ENCODE measurements at regions not wholly inside any gene's neighbourhood (a gene's known extent, or its start where the extent isn't known, plus 50 kb on each side); places are given as distances from the start of the nearest gene placed in this dataset.
A peak's percentile ranks its signal among the peaks of the same experiment; 100 is the strongest.

DNA sequence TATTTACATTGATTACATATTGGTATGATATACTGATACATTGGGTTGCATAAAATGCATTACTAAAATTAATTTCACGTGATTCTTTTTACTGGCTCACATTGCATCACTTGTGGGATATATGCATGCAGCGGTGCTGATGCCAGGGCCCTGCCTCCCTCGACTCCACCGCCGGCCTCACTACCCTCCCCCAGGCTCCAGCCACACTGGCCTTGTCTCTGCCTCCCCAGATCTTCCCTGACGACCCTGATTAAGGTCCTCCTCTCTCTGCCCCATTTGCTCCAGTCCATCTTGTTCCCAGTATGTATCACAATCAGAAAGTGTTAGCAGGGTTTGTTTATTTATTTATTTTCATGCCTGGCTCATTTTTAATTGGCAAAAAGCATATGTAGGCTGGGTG is 306.8 kb downstream of the FOXL1 start:
- no peak overlapping the region for H2AFZ ChIP-seq (ENCODE audit: low read length)
- H3K27me3 ChIP-seq (ENCODE audit: control insufficient read depth in 3 of 3, insufficient read depth in 3 of 3, low read depth in 1 of 3, low read length in 3 of 3): peaks cover 0 to 7% (median 0%) of the 10 kb centered on the region in 3 experiments
- no peak overlapping the region for H3K23ac ChIP-seq (ENCODE audit: low read depth, low read length, poor library complexity)
- peaks cover 0 to 8% of the 10 kb centered on the region in 2 donors for H3K4me1 ChIP-seq (ENCODE audit: control insufficient read depth in 2 of 2, insufficient read depth in 1 of 2, low read depth in 1 of 2, low read length in 2 of 2)
- no peak overlapping the region for H2AK5ac ChIP-seq (ENCODE audit: low read depth, low read length)
- H3K9ac ChIP-seq (ENCODE audit: low read depth, low read length, poor library complexity): no peak overlapping the region
- no peaks in the 10 kb centered on the region for H3K36me3 ChIP-seq (replicated peaks in 1 of 2; ENCODE audit: control insufficient read depth in 2 of 2, insufficient read depth in 2 of 2, low read length in 2 of 2)
- H2BK15ac ChIP-seq (ENCODE audit: low read length): no peak overlapping the region
- H3K4me2 ChIP-seq (ENCODE audit: insufficient read depth, low read length, poor library complexity, severe bottlenecking): no peak overlapping the region
- H2BK5ac ChIP-seq (ENCODE audit: low read length): no peak overlapping the region
- no peak overlapping the region for H3K14ac ChIP-seq (ENCODE audit: low read length)
- no peak overlapping the region for H2BK120ac ChIP-seq (ENCODE audit: low read depth, low read length)
- peak overlapping the region; percentile 39 for H3K18ac ChIP-seq (ENCODE audit: low read length)
- DNase-seq (ENCODE audit: low spot score): no peak
- no peak overlapping the region for H3K27ac ChIP-seq (replicated peaks; ENCODE audit: low read length)
- H3K4ac ChIP-seq (ENCODE audit: low read length): no peak overlapping the region
- H3K4me3 ChIP-seq (ENCODE audit: low read length in 2 of 2): no peak overlapping the region
- H2BK12ac ChIP-seq (ENCODE audit: low read length): no peak overlapping the region
- H3K79me1 ChIP-seq (ENCODE audit: low read depth, low read length): no peaks in the 10 kb centered on the region
- no peak overlapping the region for H4K91ac ChIP-seq (ENCODE audit: low read depth, low read length, poor library complexity)
- no peaks in the 10 kb centered on the region for H3K9me3 ChIP-seq (replicated peaks in 1 of 2; ENCODE audit: control insufficient read depth in 2 of 2, insufficient read depth in 1 of 2, low read depth in 1 of 2, low read length in 2 of 2)
- H4K8ac ChIP-seq (ENCODE audit: low read depth, low read length): no peak overlapping the region
- WGBS, 2 donors (ENCODE audit: extremely low coverage in 2 of 2, insufficient read length in 2 of 2, insufficient replicate concordance in 1 of 2): no CpG with 5 or more reads among the region's 6 CpGs

DNA sequence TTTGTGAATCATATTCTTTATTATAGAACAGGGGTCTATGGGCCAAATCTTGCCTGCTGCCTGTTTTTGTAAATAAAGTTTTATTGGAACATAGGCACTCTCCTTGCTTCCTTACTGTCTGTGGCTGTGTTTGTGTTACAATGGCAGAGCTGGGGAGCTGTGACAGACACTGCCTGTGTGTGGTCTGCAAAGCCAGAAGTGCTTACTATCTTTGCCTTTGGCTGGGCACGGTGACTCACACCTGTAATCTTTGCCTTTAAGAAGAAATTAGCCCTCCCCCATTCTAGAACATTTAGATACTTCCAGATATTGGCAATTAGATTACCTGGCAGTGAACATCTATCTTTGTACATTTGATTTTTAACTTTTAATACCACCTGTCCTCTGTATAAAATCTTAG is 308.3 kb downstream of the FOXL1 start:
- Histone ChIP-seq H3K79me1 (ENCODE audit: low read depth, low read length) (no peaks in the 10 kb centered on the region), H3K27me3 (ENCODE audit: control insufficient read depth in 3 of 3, insufficient read depth in 3 of 3, low read depth in 1 of 3, low read length in 3 of 3) (peaks cover 0 to 7% (median 0%) of the 10 kb centered on the region in 3 experiments), H4K8ac (ENCODE audit: low read depth, low read length) (no peak overlapping the region), H3K4me1 (ENCODE audit: control insufficient read depth in 2 of 2, insufficient read depth in 1 of 2, low read depth in 1 of 2, low read length in 2 of 2) (peaks cover 0 to 8% of the 10 kb centered on the region in 2 donors), H3K23ac (ENCODE audit: low read depth, low read length, poor library complexity) (no peak overlapping the region), H2BK12ac (ENCODE audit: low read length) (no peak overlapping the region), H2BK120ac (ENCODE audit: low read depth, low read length) (no peak overlapping the region), H3K9ac (ENCODE audit: low read depth, low read length, poor library complexity) (no peak overlapping the region), H3K14ac (ENCODE audit: low read length) (no peak overlapping the region), H3K27ac (replicated peaks; ENCODE audit: low read length) (no peak overlapping the region), H3K18ac (ENCODE audit: low read length) (no peak overlapping the region), H3K36me3 (replicated peaks in 1 of 2; ENCODE audit: control insufficient read depth in 2 of 2, insufficient read depth in 2 of 2, low read length in 2 of 2) (no peaks in the 10 kb centered on the region), H2BK15ac (ENCODE audit: low read length) (no peak overlapping the region), H2BK5ac (ENCODE audit: low read length) (no peak overlapping the region), H3K4me2 (ENCODE audit: insufficient read depth, low read length, poor library complexity, severe bottlenecking) (no peak overlapping the region), H4K91ac (ENCODE audit: low read depth, low read length, poor library complexity) (no peak overlapping the region), H2AFZ (ENCODE audit: low read length) (no peak overlapping the region), H3K4ac (ENCODE audit: low read length) (no peak overlapping the region), H3K9me3 (replicated peaks in 1 of 2; ENCODE audit: control insufficient read depth in 2 of 2, insufficient read depth in 1 of 2, low read depth in 1 of 2, low read length in 2 of 2) (no peaks in the 10 kb centered on the region), H2AK5ac (ENCODE audit: low read depth, low read length) (no peak overlapping the region), H3K4me3 (ENCODE audit: low read length in 2 of 2) (no peak overlapping the region)
- no peak for DNase-seq (ENCODE audit: low spot score)
- no CpG with 5 or more reads among the region's 1 CpG for WGBS, 2 donors (ENCODE audit: extremely low coverage in 2 of 2, insufficient read length in 2 of 2, insufficient replicate concordance in 1 of 2)

DNA sequence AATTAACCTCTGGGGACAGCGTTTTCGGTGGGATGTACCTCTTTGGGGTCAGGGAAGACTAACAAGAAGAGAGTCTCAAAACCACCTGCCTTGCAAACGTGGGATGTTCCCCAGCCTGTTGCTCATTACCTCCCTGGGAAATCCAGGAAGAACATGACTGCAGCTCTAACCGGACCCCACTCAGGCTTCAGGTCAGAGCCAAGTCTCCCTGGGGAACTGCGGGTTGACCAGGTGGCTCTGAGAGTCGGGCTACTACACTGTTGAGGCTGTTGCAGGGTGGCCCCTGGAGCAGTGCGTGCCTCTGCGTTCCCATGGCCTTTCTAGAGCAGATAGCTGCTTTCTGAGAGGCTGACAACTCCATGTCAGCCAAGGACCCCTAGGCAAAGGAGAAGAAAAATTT is 309.1 kb downstream of the FOXL1 start:
- WGBS, 2 donors (ENCODE audit: extremely low coverage in 2 of 2, insufficient read length in 2 of 2, insufficient replicate concordance in 1 of 2): no CpG with 5 or more reads among the region's 8 CpGs
- Histone ChIP-seq H3K36me3 (replicated peaks in 1 of 2; ENCODE audit: control insufficient read depth in 2 of 2, insufficient read depth in 2 of 2, low read length in 2 of 2) (no peaks in the 10 kb centered on the region), H3K23ac (ENCODE audit: low read depth, low read length, poor library complexity) (peak overlapping the region; percentile 39), H4K91ac (ENCODE audit: low read depth, low read length, poor library complexity) (no peak overlapping the region), H2AFZ (ENCODE audit: low read length) (no peak overlapping the region), H2BK5ac (ENCODE audit: low read length) (no peak overlapping the region), H3K27ac (replicated peaks; ENCODE audit: low read length) (no peak overlapping the region), H3K4me1 (ENCODE audit: control insufficient read depth in 2 of 2, insufficient read depth in 1 of 2, low read depth in 1 of 2, low read length in 2 of 2) (peaks cover 0 to 8% of the 10 kb centered on the region in 2 donors), H3K27me3 (ENCODE audit: control insufficient read depth in 3 of 3, insufficient read depth in 3 of 3, low read depth in 1 of 3, low read length in 3 of 3) (peaks cover 0 to 7% (median 0%) of the 10 kb centered on the region in 3 experiments), H3K9ac (ENCODE audit: low read depth, low read length, poor library complexity) (no peak overlapping the region), H3K4ac (ENCODE audit: low read length) (no peak overlapping the region), H3K4me2 (ENCODE audit: insufficient read depth, low read length, poor library complexity, severe bottlenecking) (no peak overlapping the region), H2AK5ac (ENCODE audit: low read depth, low read length) (no peak overlapping the region), H2BK12ac (ENCODE audit: low read length) (no peak overlapping the region), H3K79me1 (ENCODE audit: low read depth, low read length) (no peaks in the 10 kb centered on the region), H2BK15ac (ENCODE audit: low read length) (no peak overlapping the region), H3K14ac (ENCODE audit: low read length) (no peak overlapping the region), H4K8ac (ENCODE audit: low read depth, low read length) (no peak overlapping the region), H2BK120ac (ENCODE audit: low read depth, low read length) (no peak overlapping the region), H3K4me3 (ENCODE audit: low read length in 2 of 2) (peak overlapping the region in 1 of 2 donors; percentile 12), H3K9me3 (replicated peaks in 1 of 2; ENCODE audit: control insufficient read depth in 2 of 2, insufficient read depth in 1 of 2, low read depth in 1 of 2, low read length in 2 of 2) (no peaks in the 10 kb centered on the region), H3K18ac (ENCODE audit: low read length) (no peak overlapping the region)
- no peak for DNase-seq (ENCODE audit: low spot score)

DNA sequence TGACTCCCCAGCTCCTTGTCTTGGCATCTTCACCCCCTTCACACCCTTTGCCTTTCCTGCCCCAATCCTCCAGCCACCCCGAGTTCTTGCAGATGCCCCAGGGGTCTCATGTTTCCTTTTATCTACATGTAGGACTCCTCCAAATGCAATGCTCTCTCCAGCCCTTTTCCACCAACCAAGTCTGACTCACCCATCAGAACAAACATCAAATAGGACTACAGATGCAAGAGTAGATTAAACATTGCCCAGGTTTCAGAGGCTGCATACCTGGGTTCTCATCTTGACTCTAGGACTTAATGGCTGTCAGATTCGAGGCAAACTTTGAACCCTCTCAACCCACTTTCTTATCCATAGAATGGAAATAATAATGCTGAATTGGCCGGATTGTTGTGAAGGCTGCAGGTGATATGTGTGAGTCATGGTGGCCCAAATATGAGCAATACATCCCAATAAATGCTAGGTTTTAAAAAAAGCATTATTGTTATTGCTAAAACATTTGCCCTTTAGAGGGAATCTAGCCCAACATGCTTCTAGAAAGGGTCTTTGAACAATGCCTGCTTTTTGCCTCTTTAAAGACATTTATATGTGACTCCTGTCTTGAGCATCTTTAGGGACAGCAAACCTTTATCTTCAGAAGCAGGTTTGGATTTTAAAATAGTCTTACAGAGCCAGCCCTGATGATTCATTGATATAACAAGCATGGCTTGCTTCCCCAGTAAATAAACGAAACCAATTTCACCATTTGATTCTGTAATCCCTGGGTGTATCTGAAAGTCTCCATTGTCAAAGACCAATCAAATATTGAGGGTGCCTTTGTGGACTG is 310.1 kb downstream of the FOXL1 start:
- WGBS, 2 donors (ENCODE audit: extremely low coverage in 2 of 2, insufficient read length in 2 of 2, insufficient replicate concordance in 1 of 2): no CpG with 5 or more reads among the region's 4 CpGs
- peaks cover 0 to 8% of the 10 kb centered on the region in 2 donors for H3K4me1 ChIP-seq (ENCODE audit: control insufficient read depth in 2 of 2, insufficient read depth in 1 of 2, low read depth in 1 of 2, low read length in 2 of 2)
- H3K36me3 ChIP-seq (replicated peaks in 1 of 2; ENCODE audit: control insufficient read depth in 2 of 2, insufficient read depth in 2 of 2, low read length in 2 of 2): no peaks in the 10 kb centered on the region

More for the DNA sequence above, 310.1 kb downstream of the FOXL1 start:
- no peak overlapping the region for H2AFZ ChIP-seq (ENCODE audit: low read length)
- H3K9ac ChIP-seq (ENCODE audit: low read depth, low read length, poor library complexity): no peak overlapping the region
- no peak overlapping the region for H2AK5ac ChIP-seq (ENCODE audit: low read depth, low read length)
- H4K8ac ChIP-seq (ENCODE audit: low read depth, low read length): no peak overlapping the region
- DNase-seq (ENCODE audit: low spot score): no peak
- H3K4me3 ChIP-seq (ENCODE audit: low read length in 2 of 2): no peak overlapping the region
- no peak overlapping the region for H2BK120ac ChIP-seq (ENCODE audit: low read depth, low read length)
- peaks cover 0 to 7% (median 0%) of the 10 kb centered on the region in 3 experiments for H3K27me3 ChIP-seq (ENCODE audit: control insufficient read depth in 3 of 3, insufficient read depth in 3 of 3, low read depth in 1 of 3, low read length in 3 of 3)
- H3K23ac ChIP-seq (ENCODE audit: low read depth, low read length, poor library complexity): no peak overlapping the region
- no peak overlapping the region for H2BK5ac ChIP-seq (ENCODE audit: low read length)
- H2BK12ac ChIP-seq (ENCODE audit: low read length): no peak overlapping the region
- H4K91ac ChIP-seq (ENCODE audit: low read depth, low read length, poor library complexity): no peak overlapping the region
- H3K4me2 ChIP-seq (ENCODE audit: insufficient read depth, low read length, poor library complexity, severe bottlenecking): no peak overlapping the region
- H3K27ac ChIP-seq (replicated peaks; ENCODE audit: low read length): no peak overlapping the region
- no peaks in the 10 kb centered on the region for H3K79me1 ChIP-seq (ENCODE audit: low read depth, low read length)
- no peak overlapping the region for H3K4ac ChIP-seq (ENCODE audit: low read length)
- H3K14ac ChIP-seq (ENCODE audit: low read length): no peak overlapping the region
- no peak overlapping the region for H2BK15ac ChIP-seq (ENCODE audit: low read length)
- H3K18ac ChIP-seq (ENCODE audit: low read length): no peak overlapping the region
- no peaks in the 10 kb centered on the region for H3K9me3 ChIP-seq (replicated peaks in 1 of 2; ENCODE audit: control insufficient read depth in 2 of 2, insufficient read depth in 1 of 2, low read depth in 1 of 2, low read length in 2 of 2)
